ENCODE measurements at regions not wholly inside any gene's neighbourhood (a gene's known extent, or its start where the extent isn't known, plus 50 kb on each side); places are given as distances from the start of the nearest gene placed in this dataset.

- TF ChIP-seq ELF1 (IDR thresholded peaks at IDR 0.05; ENCODE audit: borderline replicate concordance, low read depth) (no peak), SIN3A (IDR thresholded peaks at IDR 0.05; ENCODE audit: low read depth) (no peak), ZFX (IDR thresholded peaks at IDR 0.05) (no peak), SRF (IDR thresholded peaks at IDR 0.05; ENCODE audit: low read depth) (no peak), REST (IDR thresholded peaks at IDR 0.05; ENCODE audit: low read depth) (no peak), EZH2phosphoT487 (IDR thresholded peaks at IDR 0.05; ENCODE audit: borderline replicate concordance) (no peak)
Measured at GRCh38 chr12:19641235-19642080, 202.2 kb downstream of the AEBP2 start (continued).

- H3K4me1 ChIP-seq (ENCODE audit: control insufficient read depth in 1 of 2, insufficient read depth in 2 of 2, low read length in 2 of 2) = no peaks in the 10 kb centered on the region
- H3K27ac ChIP-seq (ENCODE audit: low read depth, low read length) = no peak overlapping the region
- H4K20me1 ChIP-seq (ENCODE audit: insufficient read depth) = no peaks in the 10 kb centered on the region
- CTCF ChIA-PET = no interaction called here
- TF ChIP-seq EZH2phosphoT487 (IDR thresholded peaks at IDR 0.05; ENCODE audit: borderline replicate concordance) = no peak
- no peak for TF ChIP-seq POLR2A (IDR thresholded peaks at IDR 0.05; ENCODE audit: borderline replicate concordance, extremely low read depth, insufficient read depth, insufficient read length)
- no peak for TF ChIP-seq JUND (IDR thresholded peaks at IDR 0.05)
- no peak for TF ChIP-seq EZH2 (IDR thresholded peaks at IDR 0.05)
- no peak for ATAC-seq
- no TSS peak for BruUV-seq (replicated peaks)
- H3K9me2 ChIP-seq (ENCODE audit: insufficient read depth) = no peaks in the 10 kb centered on the region
- H3K4me2 ChIP-seq (ENCODE audit: low read length) = no peak overlapping the region
- H3K27me3 ChIP-seq (ENCODE audit: insufficient read depth, low read length) = no peaks in the 10 kb centered on the region
- no peak overlapping the region for H2AFZ ChIP-seq (ENCODE audit: low read depth, low read length, poor library complexity, severe bottlenecking)
- RAD21 ChIA-PET (ENCODE audit: low non-redundant PET in 1 of 2, low total read pairs in 2 of 2, uncharacterized antibody in 2 of 2, unreplicated experiment in 2 of 2) = no interaction called here
- H3K9ac ChIP-seq (ENCODE audit: low read length) = no peak overlapping the region
- H3K4me3 ChIP-seq (replicated peaks in 1 of 2; ENCODE audit: low read depth in 1 of 2, low read length in 2 of 2) = no peak overlapping the region
- POLR2A ChIA-PET = no interaction called here
- no peaks in the 10 kb centered on the region for H3K9me3 ChIP-seq (ENCODE audit: control insufficient read depth in 1 of 2, insufficient read depth in 1 of 2, low read depth in 1 of 2, low read length in 2 of 2)
- H3K79me2 ChIP-seq (ENCODE audit: insufficient read depth, low read length) = no peaks in the 10 kb centered on the region
- intact Hi-C loops (cut with micrococcal nuclease) = loop anchor here (5.0 kb wide), 1 partner anchor 70 kb away; no protein-coding TSS in a partner anchor
- no peak for DNase-seq (ENCODE audit: low read depth, low spot score)
- no peaks in the 10 kb centered on the region for H3K36me3 ChIP-seq (ENCODE audit: control insufficient read depth in 1 of 2, insufficient read depth in 2 of 2, low read length in 2 of 2)
Measured at GRCh38 chr12:19642345-19642744, 203.1 kb downstream of the AEBP2 start.
